ENCODE measurements at regions not wholly inside any gene's neighbourhood (a gene's known extent, or its start where the extent isn't known, plus 50 kb on each side); places are given as distances from the start of the nearest gene placed in this dataset.
"Not testable (repeated sequence)": the region's sequence is repeated elsewhere in the genome, so short reads cannot be mapped to it uniquely, and the experiment has no call there.

- FAIRE-seq = no peak
Observed at GRCh38 chr2:22444281-22444680, 940.7 kb upstream of the KLHL29 start.

GRCh38 chr2:22449696-22450095 is 935.3 kb upstream of the KLHL29 start:
- DNase-seq (ENCODE audit: insufficient read length, low spot score) (no peak), FAIRE-seq (no peak)
- no peak for TF ChIP-seq SPI1 (IDR thresholded peaks at IDR 0.05; ENCODE audit: low read depth, low read length)
- no peak for TF ChIP-seq TAF1 (IDR thresholded peaks at IDR 0.05; ENCODE audit: low read depth, low read length)
- TF ChIP-seq PAX5 (IDR thresholded peaks at IDR 0.05; ENCODE audit: insufficient read depth, low read length, severe bottlenecking) = no peak
- no peak for TF ChIP-seq POLR2A (IDR thresholded peaks at IDR 0.05; ENCODE audit: low read depth, low read length)
- no peak for TF ChIP-seq POU2F2 (IDR thresholded peaks at IDR 0.05; ENCODE audit: low read depth, low read length)
- TF ChIP-seq POLR2AphosphoS5 (IDR thresholded peaks at IDR 0.05; ENCODE audit: low read depth, low read length) = no peak

More at GRCh38 chr2:22444281-22444680, 940.7 kb upstream of the KLHL29 start:
- TF ChIP-seq POLR2A (IDR thresholded peaks at IDR 0.05; ENCODE audit: low read depth, low read length) (no peak), SPI1 (IDR thresholded peaks at IDR 0.05; ENCODE audit: low read depth, low read length) (no peak), POLR2AphosphoS5 (IDR thresholded peaks at IDR 0.05; ENCODE audit: low read depth, low read length) (no peak), POU2F2 (IDR thresholded peaks at IDR 0.05; ENCODE audit: low read depth, low read length) (no peak), TAF1 (IDR thresholded peaks at IDR 0.05; ENCODE audit: low read depth, low read length) (no peak), PAX5 (IDR thresholded peaks at IDR 0.05; ENCODE audit: insufficient read depth, low read length, severe bottlenecking) (no peak)
- no peak for DNase-seq (ENCODE audit: insufficient read length, low spot score)

- TF ChIP-seq SPI1 (IDR thresholded peaks at IDR 0.05; ENCODE audit: low read depth, low read length) = no peak
- no peak for TF ChIP-seq POLR2A (IDR thresholded peaks at IDR 0.05; ENCODE audit: low read depth, low read length)
- TF ChIP-seq POU2F2 (IDR thresholded peaks at IDR 0.05; ENCODE audit: low read depth, low read length) = no peak
- TF ChIP-seq TAF1 (IDR thresholded peaks at IDR 0.05; ENCODE audit: low read depth, low read length) = no peak
- TF ChIP-seq PAX5 (IDR thresholded peaks at IDR 0.05; ENCODE audit: insufficient read depth, low read length, severe bottlenecking) = no peak
- no peak for TF ChIP-seq POLR2AphosphoS5 (IDR thresholded peaks at IDR 0.05; ENCODE audit: low read depth, low read length)
- no peak for DNase-seq (ENCODE audit: insufficient read length, low spot score)
- no peak for FAIRE-seq
Observed at GRCh38 chr2:22450831-22451230, 934.1 kb upstream of the KLHL29 start.

- TF ChIP-seq TAF1 (IDR thresholded peaks at IDR 0.05; ENCODE audit: low read depth, low read length) (no peak), POLR2AphosphoS5 (IDR thresholded peaks at IDR 0.05; ENCODE audit: low read depth, low read length) (no peak), POLR2A (IDR thresholded peaks at IDR 0.05; ENCODE audit: low read depth, low read length) (no peak), PAX5 (IDR thresholded peaks at IDR 0.05; ENCODE audit: insufficient read depth, low read length, severe bottlenecking) (no peak), SPI1 (IDR thresholded peaks at IDR 0.05; ENCODE audit: low read depth, low read length) (no peak), POU2F2 (IDR thresholded peaks at IDR 0.05; ENCODE audit: low read depth, low read length) (no peak)
- FAIRE-seq (no peak), DNase-seq (ENCODE audit: insufficient read length, low spot score) (no peak)
Observed at GRCh38 chr2:22454826-22455485, 930.0 kb upstream of the KLHL29 start.

GRCh38 chr2:22458440-22458839 is 926.5 kb upstream of the KLHL29 start:
- no peak for FAIRE-seq

GRCh38 chr2:22475103-22475502 is 909.9 kb upstream of the KLHL29 start:
- FAIRE-seq; DNase-seq (ENCODE audit: insufficient read length, low spot score): not testable (repeated sequence)

More at GRCh38 chr2:22458440-22458839, 926.5 kb upstream of the KLHL29 start:
- no peak for DNase-seq (ENCODE audit: insufficient read length, low spot score)
- TF ChIP-seq POU2F2 (IDR thresholded peaks at IDR 0.05; ENCODE audit: low read depth, low read length) = no peak
- TF ChIP-seq TAF1 (IDR thresholded peaks at IDR 0.05; ENCODE audit: low read depth, low read length) = no peak
- TF ChIP-seq POLR2AphosphoS5 (IDR thresholded peaks at IDR 0.05; ENCODE audit: low read depth, low read length) = no peak
- no peak for TF ChIP-seq PAX5 (IDR thresholded peaks at IDR 0.05; ENCODE audit: insufficient read depth, low read length, severe bottlenecking)
- TF ChIP-seq SPI1 (IDR thresholded peaks at IDR 0.05; ENCODE audit: low read depth, low read length) = no peak
- TF ChIP-seq POLR2A (IDR thresholded peaks at IDR 0.05; ENCODE audit: low read depth, low read length) = no peak

- no peak for TF ChIP-seq PAX5 (IDR thresholded peaks at IDR 0.05; ENCODE audit: insufficient read depth, low read length, severe bottlenecking)
- TF ChIP-seq POLR2A (IDR thresholded peaks at IDR 0.05; ENCODE audit: low read depth, low read length) = no peak
- TF ChIP-seq POLR2AphosphoS5 (IDR thresholded peaks at IDR 0.05; ENCODE audit: low read depth, low read length) = no peak
- no peak for TF ChIP-seq SPI1 (IDR thresholded peaks at IDR 0.05; ENCODE audit: low read depth, low read length)
- no peak for TF ChIP-seq POU2F2 (IDR thresholded peaks at IDR 0.05; ENCODE audit: low read depth, low read length)
- TF ChIP-seq TAF1 (IDR thresholded peaks at IDR 0.05; ENCODE audit: low read depth, low read length) = no peak
- no peak for DNase-seq (ENCODE audit: insufficient read length, low spot score)
- no peak for FAIRE-seq
Observed at GRCh38 chr2:22478329-22478728, 906.6 kb upstream of the KLHL29 start.

GRCh38 chr2:22481486-22482259 is 903.3 kb upstream of the KLHL29 start:
- FAIRE-seq = no peak
- TF ChIP-seq POLR2A (IDR thresholded peaks at IDR 0.05; ENCODE audit: low read depth, low read length) (no peak), PAX5 (IDR thresholded peaks at IDR 0.05; ENCODE audit: insufficient read depth, low read length, severe bottlenecking) (no peak), TAF1 (IDR thresholded peaks at IDR 0.05; ENCODE audit: low read depth, low read length) (no peak)
- no peak for DNase-seq (ENCODE audit: insufficient read length, low spot score)

GRCh38 chr2:22483036-22483435 is 901.9 kb upstream of the KLHL29 start:
- TF ChIP-seq POLR2A (IDR thresholded peaks at IDR 0.05; ENCODE audit: low read depth, low read length) = no peak
- no peak for TF ChIP-seq POLR2AphosphoS5 (IDR thresholded peaks at IDR 0.05; ENCODE audit: low read depth, low read length)
- TF ChIP-seq POU2F2 (IDR thresholded peaks at IDR 0.05; ENCODE audit: low read depth, low read length) = no peak
- TF ChIP-seq SPI1 (IDR thresholded peaks at IDR 0.05; ENCODE audit: low read depth, low read length) = no peak
- TF ChIP-seq TAF1 (IDR thresholded peaks at IDR 0.05; ENCODE audit: low read depth, low read length) = no peak
- no peak for TF ChIP-seq PAX5 (IDR thresholded peaks at IDR 0.05; ENCODE audit: insufficient read depth, low read length, severe bottlenecking)
- FAIRE-seq = no peak
- DNase-seq (ENCODE audit: insufficient read length, low spot score) = no peak
